ENCODE measurements at regions not wholly inside any gene's neighbourhood (a gene's known extent, or its start where the extent isn't known, plus 50 kb on each side); places are given as distances from the start of the nearest gene placed in this dataset.

GRCh38 chr3:168653255-168653654, 557.5 kb upstream of the GOLIM4 start:
- TF ChIP-seq, protein P1, sequence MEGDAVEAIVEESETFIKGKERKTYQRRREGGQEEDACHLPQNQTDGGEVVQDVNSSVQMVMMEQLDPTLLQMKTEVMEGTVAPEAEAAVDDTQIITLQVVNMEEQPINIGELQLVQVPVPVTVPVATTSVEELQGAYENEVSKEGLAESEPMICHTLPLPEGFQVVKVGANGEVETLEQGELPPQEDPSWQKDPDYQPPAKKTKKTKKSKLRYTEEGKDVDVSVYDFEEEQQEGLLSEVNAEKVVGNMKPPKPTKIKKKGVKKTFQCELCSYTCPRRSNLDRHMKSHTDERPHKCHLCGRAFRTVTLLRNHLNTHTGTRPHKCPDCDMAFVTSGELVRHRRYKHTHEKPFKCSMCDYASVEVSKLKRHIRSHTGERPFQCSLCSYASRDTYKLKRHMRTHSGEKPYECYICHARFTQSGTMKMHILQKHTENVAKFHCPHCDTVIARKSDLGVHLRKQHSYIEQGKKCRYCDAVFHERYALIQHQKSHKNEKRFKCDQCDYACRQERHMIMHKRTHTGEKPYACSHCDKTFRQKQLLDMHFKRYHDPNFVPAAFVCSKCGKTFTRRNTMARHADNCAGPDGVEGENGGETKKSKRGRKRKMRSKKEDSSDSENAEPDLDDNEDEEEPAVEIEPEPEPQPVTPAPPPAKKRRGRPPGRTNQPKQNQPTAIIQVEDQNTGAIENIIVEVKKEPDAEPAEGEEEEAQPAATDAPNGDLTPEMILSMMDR (IDR thresholded peaks at IDR 0.05), result no peak
- TF ChIP-seq POLR2A (IDR thresholded peaks at IDR 0.05), result no peak

All from suprapubic skin (tissue), 3 donors.